ENCODE measurements at regions not wholly inside any gene's neighbourhood (a gene's known extent, or its start where the extent isn't known, plus 50 kb on each side); places are given as distances from the start of the nearest gene placed in this dataset.

DNA sequence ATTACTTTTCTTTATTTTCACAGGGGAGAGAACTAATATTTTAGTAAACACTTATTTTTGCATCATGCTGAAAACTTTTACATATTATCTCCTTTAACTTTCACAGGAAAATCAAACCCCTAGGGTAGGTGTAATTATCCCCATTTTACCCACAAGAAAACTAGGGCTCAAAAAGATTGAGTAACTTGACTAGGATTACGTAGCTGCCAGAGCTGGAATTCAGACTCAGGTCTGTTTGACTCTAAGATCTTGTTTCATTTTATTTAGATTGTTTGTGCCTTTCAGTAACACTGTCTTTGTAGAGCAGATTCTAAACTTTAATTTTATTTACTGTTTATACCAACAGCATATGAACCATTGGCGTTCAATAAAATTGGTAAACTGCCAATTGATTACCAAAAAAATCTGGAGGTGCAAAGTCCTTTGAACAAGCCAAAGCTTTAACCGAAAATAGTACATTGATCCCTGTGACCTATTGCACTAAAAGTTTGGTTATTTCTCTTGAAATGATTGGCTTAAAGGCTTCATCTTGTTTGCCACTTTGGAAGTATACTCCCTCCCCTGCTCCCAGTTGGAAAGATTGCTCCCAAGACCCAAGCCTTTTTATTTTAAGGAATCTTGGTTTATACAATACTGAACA, 71.0 kb upstream of the WDR26 start:
- DNase-seq (ENCODE audit: low read depth) = no peak

DNA sequence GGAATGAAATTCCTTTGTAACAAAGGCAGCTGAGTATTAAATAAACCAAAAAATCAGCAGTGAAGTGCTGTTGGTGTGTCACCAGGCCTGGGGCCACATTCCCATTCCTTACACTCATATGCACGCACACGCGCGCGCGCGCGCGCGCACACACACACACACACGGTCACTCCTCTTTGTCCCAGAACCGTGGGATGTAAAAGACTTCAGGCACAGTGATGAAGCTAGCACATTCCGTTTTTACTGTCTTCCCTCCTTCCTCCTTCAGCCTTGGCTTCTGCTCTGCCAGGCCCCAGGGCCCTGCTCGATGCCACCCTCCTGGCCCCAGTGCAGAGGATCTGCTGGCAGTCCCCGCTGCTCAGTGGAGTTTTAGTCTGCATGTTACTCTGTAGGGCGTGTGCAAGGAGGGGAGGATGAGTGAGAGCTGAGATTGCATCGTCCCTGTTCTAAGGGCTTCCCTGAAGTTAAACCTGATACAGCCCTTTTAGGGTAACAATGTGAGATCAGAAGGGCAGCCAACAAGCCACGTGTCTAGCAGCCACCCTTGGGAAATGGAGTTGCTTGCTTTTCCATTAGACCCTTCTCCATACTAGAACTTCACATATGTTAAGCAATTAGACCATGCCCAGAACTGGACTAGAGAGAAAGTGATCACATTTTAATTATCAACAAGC, 71.7 kb upstream of the WDR26 start:
- DNase-seq (ENCODE audit: low read depth) = no peak

DNA sequence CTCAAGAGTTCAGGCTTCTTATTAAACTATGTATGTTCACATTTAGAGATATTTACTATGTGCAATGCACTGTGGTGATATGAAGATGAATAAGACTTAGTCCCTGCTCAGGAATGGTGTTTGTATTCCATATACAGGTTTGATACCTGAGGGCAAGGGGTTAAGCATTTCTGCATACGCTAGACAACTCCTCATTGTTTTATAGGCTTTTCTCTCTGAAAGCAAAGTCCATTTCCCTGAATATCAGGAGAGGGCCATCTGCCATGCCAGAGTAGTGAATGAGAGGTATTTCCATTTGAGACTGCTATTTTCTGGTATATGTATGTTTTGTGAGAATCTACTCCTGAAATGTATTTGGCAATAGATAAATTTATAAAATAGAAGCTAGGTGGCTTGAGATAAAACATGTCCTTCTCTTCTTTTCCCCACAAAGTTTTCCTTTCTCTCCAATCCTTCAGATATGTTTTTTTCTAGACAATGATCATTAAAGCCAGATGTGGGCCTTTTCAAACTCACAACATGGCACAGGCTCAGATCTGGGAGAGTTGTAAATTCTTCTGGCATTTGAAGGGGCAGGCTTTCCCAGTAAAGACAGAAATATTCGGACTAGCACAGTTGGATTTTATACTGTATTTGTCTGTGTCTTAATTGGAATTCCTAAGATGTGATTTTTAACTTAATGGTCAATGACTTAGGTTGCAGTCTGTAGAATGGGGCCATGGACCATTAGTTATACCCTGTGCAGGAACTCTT, 73.3 kb upstream of the WDR26 start:
- DNase-seq (ENCODE audit: low read depth) = no peak

DNA sequence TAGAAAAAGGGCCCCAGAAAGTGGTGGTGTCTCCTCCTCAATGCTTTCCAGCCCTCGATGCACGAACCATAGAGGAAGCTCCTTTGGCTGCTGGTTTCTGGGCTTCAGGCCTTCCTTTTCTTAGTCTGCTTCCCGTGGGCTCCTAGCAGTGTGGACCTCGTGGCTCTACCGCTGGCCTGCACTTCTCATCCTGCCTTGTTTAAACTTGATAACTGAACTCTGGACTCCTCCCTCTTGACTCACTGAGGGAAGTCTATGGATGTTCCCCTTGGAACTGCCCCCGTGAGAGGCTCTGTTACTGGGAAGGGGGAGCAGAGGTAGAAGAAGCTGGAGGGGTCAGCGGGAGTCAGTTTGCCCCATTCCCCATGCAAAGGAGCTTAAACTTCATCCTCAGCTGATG, 75.3 kb upstream of the WDR26 start:
- DNase-seq (ENCODE audit: low read depth) = no peak

DNA sequence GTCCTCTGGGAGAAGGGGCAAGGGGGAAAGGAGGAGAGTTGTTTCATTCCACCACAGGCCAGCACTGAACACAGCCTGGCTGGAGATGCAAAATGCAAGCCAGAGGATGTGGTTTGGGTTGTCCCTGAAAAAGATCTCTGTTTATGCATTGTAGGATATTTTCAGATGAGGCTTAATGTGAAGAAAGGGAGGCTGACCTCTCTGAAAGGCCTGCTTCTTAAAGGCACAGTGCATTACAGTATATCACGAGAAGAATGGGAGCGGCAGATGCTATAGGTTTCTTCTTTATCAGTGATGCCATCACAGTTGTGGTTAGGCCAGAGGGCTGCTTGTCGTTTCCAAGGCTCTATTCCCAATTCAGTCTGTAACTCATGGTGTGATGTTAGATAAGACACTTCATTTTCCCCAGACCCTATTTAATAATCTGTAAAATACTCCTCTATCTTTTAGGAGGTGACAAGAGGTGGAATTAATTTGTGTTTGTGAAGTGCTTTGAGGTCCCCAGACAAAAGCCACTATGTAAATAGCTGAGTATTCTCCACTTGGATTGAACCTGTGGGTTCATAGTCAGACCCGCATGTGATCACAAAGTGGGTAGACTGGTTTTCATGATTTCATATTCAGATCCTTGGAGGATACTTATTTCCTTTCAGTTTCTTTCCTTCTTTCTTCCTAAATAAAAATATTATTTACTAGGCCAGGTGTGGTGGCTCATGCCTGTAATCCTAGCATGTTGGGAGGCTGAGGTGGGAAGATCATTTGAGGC, 76.5 kb upstream of the WDR26 start:
- no peak for DNase-seq (ENCODE audit: low read depth)

DNA sequence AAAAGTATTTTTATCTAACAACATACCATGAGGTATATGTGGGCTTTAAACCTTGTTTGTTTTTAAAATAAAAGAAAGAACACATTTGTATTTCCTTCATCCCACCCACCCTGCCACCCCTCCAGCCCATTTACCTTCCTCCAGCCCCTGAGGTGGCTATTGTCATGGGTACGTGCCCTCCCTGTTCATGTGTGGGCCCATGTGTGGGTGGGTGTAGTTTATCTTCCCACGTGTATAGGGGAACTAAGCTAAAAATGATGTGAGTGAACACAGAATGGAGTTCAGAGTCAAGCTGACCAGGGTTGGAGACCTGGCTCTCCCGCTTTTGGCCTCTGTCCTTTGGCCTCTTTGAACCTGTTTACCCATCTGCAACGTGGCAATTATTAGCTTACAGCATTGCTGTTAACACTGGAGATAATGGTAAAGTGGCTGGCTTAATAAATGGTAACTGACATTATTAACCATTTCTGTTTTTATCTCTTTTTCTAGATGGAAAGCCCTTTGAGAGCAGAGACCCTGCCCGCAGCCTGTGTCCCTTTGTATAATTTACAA, 78.1 kb upstream of the WDR26 start:
- no peak for DNase-seq (ENCODE audit: low read depth)

DNA sequence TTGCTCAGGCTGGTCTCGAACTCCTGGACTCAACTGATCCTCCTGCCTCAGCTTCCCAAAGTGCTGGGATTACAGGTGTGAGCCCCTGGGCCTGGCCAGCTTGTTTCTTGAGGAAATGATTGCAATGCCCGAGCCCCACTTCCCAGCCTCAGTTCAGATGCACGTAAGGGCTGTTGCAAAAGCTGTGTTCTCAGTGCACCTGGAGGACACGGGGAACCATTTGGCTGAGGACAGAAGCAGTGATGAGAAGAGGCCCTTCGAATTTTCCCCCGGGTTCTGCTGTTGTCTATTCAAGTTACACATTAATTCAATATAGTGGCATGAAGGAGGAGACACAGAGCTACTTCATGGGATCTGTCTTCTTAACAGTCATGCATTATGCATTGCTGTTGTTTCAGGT, 78.8 kb upstream of the WDR26 start:
- DNase-seq (ENCODE audit: low read depth) = no peak

DNA sequence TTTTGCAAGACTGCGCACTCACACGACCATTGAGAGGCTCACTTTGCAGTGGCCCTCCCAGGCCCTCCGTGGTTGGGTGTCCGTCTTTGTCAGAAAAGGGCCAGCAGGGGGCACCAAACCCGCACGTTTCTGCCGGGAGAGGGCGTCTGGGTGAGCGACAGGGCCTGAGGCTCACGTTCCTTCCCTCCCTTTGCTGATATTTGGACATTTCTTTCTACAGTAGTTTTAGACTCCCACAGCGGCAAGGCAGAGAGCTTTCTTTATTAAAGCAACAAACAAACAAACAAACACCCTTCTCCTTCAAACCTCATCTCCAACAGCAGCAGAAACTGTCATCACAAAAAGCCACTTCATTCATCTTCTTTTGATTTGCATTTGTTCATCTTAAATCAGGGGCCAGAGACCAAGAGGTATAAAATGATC, 79.2 kb upstream of the WDR26 start:
- peak; percentile 76 for DNase-seq (ENCODE audit: low read depth)

DNA sequence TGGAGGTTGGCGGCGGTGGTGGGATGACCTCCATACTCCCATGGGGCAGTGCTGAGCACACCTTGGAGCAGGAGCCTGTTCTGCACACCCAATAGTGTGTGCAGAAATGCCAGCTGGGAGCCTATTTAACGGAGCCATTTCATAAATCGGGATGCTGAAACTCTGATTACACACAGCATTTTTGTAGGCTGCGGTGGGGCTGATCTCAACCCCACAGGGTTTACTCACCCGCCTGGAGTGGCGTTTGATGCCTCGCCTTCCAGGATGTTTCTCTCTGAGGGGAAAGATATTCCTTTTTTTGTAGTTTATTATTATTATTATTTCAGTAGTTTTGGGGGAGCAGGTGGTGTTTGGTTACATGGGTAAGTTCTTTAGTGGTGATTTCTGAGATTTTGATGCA, 82.6 kb upstream of the WDR26 start:
- DNase-seq (ENCODE audit: low read depth) = no peak

DNA sequence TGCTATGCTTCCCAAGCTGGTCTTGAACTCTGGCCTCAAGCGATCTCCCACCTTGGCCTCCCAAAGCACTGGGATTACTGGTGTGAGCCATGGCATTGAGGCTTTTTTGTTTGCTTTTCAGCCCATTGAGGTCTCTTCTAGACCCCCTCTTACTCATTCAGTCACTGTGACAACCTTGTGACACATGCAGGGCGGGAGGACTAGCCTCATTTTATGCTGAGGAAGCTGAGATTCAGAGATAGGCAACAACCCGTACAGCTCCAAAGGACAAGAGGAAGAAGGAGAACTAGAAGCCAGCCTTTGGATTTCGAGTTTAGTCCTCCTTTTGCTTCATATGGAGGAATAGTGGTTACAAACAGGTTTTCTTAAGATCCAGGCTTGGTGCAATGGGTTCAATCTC, 83.9 kb upstream of the WDR26 start:
- no peak for DNase-seq (ENCODE audit: low read depth)

DNA sequence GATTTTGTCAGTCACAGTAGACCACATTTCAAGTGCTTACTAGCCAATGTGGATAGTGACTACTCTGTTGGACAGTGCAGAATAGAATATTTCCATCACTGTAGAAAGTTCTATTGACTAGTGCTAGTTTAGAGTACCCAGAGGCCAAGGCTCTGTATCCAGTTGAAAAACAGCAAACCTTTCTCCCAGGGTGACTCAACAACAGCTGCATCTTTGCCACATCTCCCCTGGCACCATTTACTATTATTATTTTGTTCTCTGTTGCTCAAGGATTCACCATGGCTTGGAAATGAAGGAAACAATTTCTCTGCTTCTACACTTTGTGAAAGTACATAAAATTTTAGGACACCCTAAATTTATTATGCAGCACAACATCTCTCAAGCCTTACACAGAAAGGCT, 85.3 kb upstream of the WDR26 start:
- no peak for DNase-seq (ENCODE audit: low read depth)

DNA sequence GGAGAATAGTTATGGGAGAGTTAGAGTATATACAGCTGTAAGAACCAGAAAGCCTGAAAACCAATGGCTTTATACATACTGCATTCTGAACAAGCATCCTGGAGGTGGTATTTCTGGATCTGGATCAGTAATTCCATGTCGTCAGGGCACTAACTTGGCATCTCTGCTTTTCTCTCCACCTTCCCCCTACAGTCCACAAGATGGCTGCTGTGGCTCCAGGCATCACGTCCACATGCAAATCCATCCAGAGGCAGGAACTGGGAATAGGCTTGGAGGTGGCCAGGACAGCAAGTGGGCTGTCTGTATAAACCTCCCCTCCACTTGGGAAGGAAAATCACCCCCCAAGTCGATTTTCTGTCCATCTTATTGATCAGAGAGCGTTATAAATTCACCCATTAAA, 86.2 kb upstream of the WDR26 start:
- DNase-seq (ENCODE audit: low read depth) = no peak

DNA sequence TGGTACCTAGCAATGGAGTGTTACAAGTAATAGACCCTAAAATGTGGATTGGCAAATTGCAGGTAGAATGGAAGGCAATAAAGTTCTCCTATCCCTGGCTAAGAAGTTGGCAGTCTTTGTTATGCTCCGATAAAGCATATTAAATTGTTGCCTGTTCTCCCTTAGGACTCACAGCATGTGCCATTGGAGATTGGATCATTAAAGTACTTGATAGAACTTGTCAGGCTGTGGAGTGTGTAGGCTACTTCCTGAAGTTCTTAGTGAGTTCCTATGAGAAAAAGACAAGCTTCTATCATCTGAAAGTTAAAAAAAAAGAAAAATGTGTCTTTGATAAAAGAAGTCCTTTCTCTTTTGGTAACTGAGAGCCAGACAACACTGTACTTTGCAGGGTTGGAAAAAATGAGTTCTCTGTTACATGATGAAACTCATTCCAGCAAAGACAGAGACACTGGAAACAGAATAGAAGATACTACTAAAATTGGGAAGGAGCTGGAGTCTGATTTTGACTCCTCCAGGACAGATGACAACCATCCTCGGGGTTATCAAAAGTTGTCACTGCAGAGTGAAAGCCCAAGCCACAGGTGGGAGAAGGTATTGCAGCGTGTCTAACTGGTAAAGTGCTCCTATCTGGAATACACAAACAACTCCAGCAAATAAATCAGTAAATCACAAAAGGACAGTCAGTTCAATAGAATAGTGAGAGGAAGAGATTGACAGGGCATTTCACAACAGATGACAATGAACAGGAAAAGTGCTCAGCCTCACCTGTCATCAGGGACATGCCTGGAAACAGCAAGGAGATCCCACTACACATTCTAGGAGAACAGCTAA, 87.5 kb upstream of the WDR26 start:
- DNase-seq (ENCODE audit: low read depth) = no peak

DNA sequence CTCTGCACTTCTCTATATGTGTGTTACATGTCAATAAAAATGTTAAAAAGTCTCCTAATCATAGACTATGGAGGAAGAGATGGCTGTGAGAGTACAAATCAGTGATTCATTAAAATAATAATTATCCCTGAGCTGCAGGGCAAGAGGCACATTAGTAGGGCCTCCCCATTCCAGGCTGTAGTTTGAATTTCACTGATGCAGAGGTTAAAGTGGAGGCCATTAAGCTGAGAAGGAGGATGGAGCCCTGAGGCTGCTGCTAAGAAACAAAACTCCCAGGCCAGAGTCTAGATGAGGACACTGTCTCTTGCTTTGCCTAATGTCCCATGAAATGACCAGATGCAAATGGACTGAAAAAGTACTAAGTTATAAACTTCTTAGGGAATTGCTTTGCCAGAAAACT, 89.1 kb upstream of the WDR26 start:
- DNase-seq (ENCODE audit: low read depth) = no peak

DNA sequence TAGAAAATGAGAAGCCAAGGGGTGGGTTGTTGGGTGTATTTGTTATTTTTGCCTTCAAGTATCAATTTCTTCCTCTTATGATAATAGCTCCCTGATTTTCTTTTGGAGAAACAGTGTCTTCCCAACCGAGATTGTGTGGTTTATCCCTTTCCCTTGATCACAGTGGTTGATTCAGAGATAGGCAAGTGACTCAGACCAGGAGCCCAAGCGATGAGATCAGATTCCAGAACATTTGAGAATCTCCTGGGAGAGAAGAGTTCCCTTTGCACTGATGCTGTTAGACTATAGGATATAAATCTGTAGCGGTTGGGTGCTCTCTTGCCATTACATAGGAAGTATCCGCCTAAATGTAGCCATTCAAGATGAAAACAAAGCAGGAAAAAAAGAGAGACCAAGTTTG, 90.1 kb upstream of the WDR26 start:
- DNase-seq (ENCODE audit: low read depth) = no peak

DNA sequence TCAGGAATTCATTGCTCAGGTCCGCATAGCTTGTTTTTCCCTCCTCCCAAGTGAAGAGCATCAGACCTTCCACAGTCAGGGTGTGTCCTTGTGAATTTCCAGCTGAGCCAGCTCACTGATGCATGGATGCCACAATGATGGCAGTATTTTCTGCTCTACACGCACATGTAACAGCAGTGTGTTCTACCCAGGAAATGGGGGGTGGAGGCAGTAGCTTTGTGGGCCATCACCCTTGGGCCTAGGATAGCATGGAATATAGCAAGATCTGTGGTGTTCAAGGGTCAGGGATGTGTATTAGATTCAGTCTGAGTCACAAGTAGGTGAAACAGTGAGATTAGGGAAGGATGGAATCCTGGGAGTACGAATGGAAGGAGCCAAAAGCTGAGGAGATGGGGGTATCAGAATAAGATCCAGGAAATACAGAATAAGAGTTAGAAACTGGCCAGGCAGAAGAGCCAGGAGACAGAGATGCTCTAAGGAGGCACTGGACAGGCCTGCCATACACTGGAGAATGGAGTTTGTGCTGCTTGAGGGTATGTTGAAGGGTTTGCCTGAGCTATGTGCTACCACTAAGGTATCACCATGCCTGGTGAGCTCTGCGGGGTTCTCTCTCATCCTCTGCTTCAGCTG, 90.6 kb upstream of the CNIH3 start:
- no peak for DNase-seq (ENCODE audit: low read depth)

DNA sequence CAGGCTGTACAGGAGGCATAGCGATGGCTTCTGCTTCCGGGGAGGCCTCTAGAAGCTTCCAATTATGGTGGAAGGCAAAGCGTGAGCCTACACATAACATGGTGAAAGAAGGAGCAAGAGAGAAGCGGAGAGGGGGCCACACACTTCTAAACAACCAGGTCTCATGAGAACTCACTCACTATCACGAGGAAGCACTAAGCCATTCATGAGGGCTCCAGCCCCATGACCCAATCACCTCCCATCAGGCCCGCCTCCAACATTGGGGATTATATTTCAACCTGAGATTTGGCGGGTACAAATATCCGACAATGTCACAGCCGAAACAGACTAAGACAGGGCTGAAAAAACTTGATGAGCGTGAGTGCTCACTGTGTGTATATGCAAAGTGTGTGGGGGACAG, 89.3 kb upstream of the CNIH3 start:
- DNase-seq (ENCODE audit: low read depth) = no peak

DNA sequence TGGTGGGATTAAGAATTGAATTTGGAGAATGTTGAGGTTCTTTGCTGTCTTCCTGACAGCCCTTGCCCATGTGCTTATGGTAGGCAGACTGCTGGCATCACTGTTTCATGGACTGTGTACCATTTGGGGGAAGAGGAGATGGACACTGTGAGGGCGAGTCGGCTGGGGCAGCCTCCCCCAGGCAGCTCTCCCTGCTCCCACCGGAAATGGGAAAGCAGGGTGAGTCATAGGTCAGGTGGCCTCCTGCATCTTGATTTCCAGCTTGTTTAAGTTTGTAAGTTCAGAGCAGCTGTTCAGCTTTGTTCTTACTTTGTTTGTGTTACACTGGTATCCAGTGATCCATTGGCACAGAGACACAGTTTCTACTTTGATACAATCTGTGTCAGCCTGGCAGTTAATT, 87.2 kb upstream of the CNIH3 start:
- no peak for DNase-seq (ENCODE audit: low read depth)

DNA sequence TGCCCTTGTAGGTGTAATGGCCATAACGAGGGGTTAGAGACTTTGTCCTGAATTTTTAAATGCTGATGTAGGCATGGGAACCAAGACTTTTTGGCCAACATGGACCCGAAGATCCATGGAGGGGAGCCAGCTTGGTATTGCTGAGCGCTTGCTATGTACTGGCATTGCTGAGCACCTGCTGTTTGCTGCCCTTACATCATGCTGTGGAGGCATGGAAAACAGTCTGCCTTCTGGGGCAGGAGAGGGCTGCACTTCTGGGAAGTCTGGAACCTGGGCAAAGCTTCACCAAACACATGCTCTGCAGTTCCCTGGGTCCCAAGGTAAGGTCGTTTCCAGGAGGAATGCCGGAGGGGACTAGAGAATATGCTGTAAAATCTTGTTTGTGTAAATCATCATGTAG, 86.3 kb upstream of the CNIH3 start:
- no peak for DNase-seq (ENCODE audit: low read depth)

DNA sequence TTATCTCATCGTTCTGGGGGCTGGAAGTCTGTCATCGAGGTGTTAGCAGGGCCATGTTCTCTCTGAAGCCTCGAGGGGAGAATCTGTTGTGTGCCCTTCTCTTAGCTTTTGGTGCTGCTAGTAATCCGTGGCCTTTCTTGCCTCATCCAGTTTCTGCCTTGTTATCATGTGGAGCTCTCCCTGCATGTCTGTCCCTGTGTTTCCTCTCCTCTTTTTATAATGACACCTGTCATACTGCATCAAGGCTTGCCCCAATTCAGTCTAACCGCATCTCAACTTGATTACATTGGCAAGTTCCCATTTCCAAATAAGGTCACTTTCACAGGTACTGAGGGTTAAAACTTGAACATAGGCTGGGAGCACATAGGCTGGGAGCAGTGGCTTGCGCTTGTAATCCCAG, 82.6 kb upstream of the CNIH3 start:
- DNase-seq (ENCODE audit: low read depth) = no peak

DNA sequence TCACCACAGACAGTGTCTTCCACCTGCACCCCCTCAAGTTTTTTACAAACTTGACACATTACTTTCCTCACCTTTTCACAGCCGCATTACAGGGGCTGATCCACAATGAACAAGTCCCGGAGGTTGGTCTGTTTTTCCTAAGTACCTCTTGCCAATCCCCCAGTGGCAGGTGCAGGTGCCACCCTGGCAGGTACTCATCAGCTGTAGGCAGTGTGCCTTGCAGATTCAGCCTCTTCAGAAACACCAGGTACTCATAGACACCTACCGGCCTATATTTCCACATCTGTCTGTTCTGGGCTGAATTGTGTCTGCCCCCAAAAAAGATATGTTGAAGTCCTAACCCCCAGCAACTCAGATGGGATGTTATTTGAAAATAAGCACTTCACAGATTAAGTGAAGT, 81.4 kb upstream of the CNIH3 start:
- no peak for DNase-seq (ENCODE audit: low read depth)
